ENCODE measurements at regions not wholly inside any gene's neighbourhood (a gene's known extent, or its start where the extent isn't known, plus 50 kb on each side); places are given as distances from the start of the nearest gene placed in this dataset.

DNA sequence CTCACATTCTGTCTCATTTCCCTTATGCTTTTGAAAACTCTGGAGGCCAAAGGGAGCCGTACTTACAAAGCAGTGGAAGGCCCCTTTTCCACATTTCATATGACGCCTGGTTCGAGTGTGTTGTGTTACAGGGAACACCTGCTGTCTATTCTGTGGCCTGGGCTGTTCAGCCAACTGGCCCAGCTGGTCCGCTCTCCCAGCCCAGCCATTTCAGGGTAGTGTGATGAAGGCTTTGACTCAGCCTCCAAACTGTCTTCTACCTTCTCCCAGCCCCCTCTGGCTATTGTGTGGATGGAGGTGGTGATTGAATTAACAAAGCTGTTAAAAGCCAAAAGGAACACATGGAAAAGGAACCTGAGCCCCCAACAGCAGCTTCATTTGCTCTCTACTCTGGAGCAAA, 233.8 kb downstream of the ICOS start:
- ATAC-seq (ENCODE audit: low read depth) (no peak), DNase-seq (no peak)
- Histone ChIP-seq H3K9me3 (ENCODE audit: control extremely low read depth in 1 of 3, control insufficient read depth in 2 of 3, insufficient read depth in 1 of 3, low read length in 2 of 3) (no peaks in the 10 kb centered on the region), H3K27ac (ENCODE audit: low read length in 2 of 2) (no peak overlapping the region), H3K36me3 (replicated peaks in 1 of 2; ENCODE audit: control extremely low read depth in 1 of 2, control insufficient read depth in 1 of 2, extremely low read depth in 1 of 2, insufficient read depth in 2 of 2, low read length in 1 of 2) (no peaks in the 10 kb centered on the region), H3K4me1 (ENCODE audit: control insufficient read depth in 2 of 2, insufficient read depth in 2 of 2, low read length in 2 of 2) (no peaks in the 10 kb centered on the region), H3K27me3 (replicated peaks in 1 of 4; ENCODE audit: control extremely low read depth in 1 of 4, control insufficient read depth in 3 of 4, insufficient read depth in 4 of 4, low read length in 3 of 4) (no peaks in the 10 kb centered on the region), H3K4me3 (ENCODE audit: control extremely low read depth in 1 of 5, extremely low read depth in 1 of 5, insufficient read depth in 1 of 5, low read depth in 2 of 5, low read length in 4 of 5) (no peak overlapping the region), H2AFZ (ENCODE audit: insufficient read depth, low read depth, low read length, poor library complexity, severe bottlenecking) (no peak overlapping the region), H4K20me1 (ENCODE audit: control insufficient read depth, insufficient read depth, low read length, poor library complexity, severe bottlenecking) (no peaks in the 10 kb centered on the region), H3K4me2 (replicated peaks; ENCODE audit: low read depth, low read length, poor library complexity, severe bottlenecking) (no peak overlapping the region), H3K9ac (ENCODE audit: low read length) (no peak overlapping the region), H3K79me2 (ENCODE audit: control insufficient read depth, insufficient read depth, low read length) (no peaks in the 10 kb centered on the region)
- Mint-ChIP-seq H3K9me3 (ENCODE audit: insufficient read depth) (no peaks in the 10 kb centered on the region), H3K4me3 (no peak overlapping the region), H3K27ac (no peak overlapping the region), H3K27me3 (no peaks in the 10 kb centered on the region), H3K4me1 (no peaks in the 10 kb centered on the region)
- CTCF ChIA-PET: no interaction called here
- intact Hi-C loops (cut with micrococcal nuclease): no loop called here
- POLR2A ChIA-PET: no interaction called here
- no peak for TF ChIP-seq EZH2 (IDR thresholded peaks at IDR 0.05; ENCODE audit: borderline replicate concordance, insufficient read depth, low read depth, low read length, poor library complexity, severe bottlenecking)
- WGBS (ENCODE audit: insufficient coverage): 100% methylated on average over 1 of the region's 4 CpGs

DNA sequence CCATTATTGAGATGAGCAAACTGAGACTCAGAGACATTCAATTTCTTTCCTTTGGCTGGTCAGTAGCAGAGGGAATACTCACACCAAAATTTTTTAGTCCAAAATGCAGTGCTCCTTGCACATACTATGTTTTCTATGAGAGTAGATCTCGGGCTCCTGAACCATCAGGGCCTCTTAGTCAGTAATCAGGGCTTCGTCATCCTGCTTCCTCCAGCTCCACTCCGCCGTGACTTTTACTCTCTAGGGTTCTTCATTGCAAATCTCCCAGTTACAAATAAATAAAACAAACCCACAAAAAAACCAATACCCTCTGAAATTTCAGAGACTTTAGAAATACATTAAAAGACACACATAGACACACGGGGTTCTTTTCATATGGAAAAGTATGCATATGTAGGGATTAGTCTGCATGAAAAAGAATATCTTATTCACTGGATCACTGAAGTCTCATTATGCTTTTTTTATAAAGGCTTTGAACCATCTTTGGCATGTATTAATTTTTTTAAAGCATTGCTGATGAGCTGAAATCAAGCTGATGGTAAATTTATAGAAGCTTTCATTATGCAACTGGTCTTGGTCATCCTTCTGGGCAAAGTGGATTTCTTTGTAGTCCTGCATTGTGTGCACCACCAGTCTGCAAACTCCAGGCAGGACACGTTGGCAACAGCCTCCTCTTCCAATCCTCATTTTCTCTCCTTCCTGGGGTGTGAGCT, 235.0 kb downstream of the ICOS start:
- no peak overlapping the region for H3K9ac ChIP-seq (ENCODE audit: low read length)
- DNase-seq (no peak), ATAC-seq (ENCODE audit: low read depth) (no peak)
- H3K4me3 Mint-ChIP-seq: no peak overlapping the region
- H3K4me1 ChIP-seq (ENCODE audit: control insufficient read depth in 2 of 2, insufficient read depth in 2 of 2, low read length in 2 of 2): no peaks in the 10 kb centered on the region
- H3K27me3 Mint-ChIP-seq: no peaks in the 10 kb centered on the region
- intact Hi-C loops (cut with micrococcal nuclease): no loop called here
- no peak overlapping the region for H3K4me2 ChIP-seq (replicated peaks; ENCODE audit: low read depth, low read length, poor library complexity, severe bottlenecking)
- H3K36me3 ChIP-seq (replicated peaks in 1 of 2; ENCODE audit: control extremely low read depth in 1 of 2, control insufficient read depth in 1 of 2, extremely low read depth in 1 of 2, insufficient read depth in 2 of 2, low read length in 1 of 2): no peaks in the 10 kb centered on the region
- H2AFZ ChIP-seq (ENCODE audit: insufficient read depth, low read depth, low read length, poor library complexity, severe bottlenecking): no peak overlapping the region
- ChIA-PET POLR2A (no interaction called here), CTCF (no interaction called here)
- H3K79me2 ChIP-seq (ENCODE audit: control insufficient read depth, insufficient read depth, low read length): no peaks in the 10 kb centered on the region
- no peak overlapping the region for H3K27ac ChIP-seq (ENCODE audit: low read length in 2 of 2)
- no peaks in the 10 kb centered on the region for H3K4me1 Mint-ChIP-seq
- H3K27ac Mint-ChIP-seq: no peak overlapping the region
- H3K27me3 ChIP-seq (replicated peaks in 1 of 4; ENCODE audit: control extremely low read depth in 1 of 4, control insufficient read depth in 3 of 4, insufficient read depth in 4 of 4, low read length in 3 of 4): no peaks in the 10 kb centered on the region
- no peak for TF ChIP-seq EZH2 (IDR thresholded peaks at IDR 0.05; ENCODE audit: borderline replicate concordance, insufficient read depth, low read depth, low read length, poor library complexity, severe bottlenecking)
- TF ChIP-seq, protein P1, sequence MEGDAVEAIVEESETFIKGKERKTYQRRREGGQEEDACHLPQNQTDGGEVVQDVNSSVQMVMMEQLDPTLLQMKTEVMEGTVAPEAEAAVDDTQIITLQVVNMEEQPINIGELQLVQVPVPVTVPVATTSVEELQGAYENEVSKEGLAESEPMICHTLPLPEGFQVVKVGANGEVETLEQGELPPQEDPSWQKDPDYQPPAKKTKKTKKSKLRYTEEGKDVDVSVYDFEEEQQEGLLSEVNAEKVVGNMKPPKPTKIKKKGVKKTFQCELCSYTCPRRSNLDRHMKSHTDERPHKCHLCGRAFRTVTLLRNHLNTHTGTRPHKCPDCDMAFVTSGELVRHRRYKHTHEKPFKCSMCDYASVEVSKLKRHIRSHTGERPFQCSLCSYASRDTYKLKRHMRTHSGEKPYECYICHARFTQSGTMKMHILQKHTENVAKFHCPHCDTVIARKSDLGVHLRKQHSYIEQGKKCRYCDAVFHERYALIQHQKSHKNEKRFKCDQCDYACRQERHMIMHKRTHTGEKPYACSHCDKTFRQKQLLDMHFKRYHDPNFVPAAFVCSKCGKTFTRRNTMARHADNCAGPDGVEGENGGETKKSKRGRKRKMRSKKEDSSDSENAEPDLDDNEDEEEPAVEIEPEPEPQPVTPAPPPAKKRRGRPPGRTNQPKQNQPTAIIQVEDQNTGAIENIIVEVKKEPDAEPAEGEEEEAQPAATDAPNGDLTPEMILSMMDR (IDR thresholded peaks at IDR 0.05): no peak
- WGBS (ENCODE audit: insufficient coverage): 55% methylated on average over 1 of the region's 6 CpGs
- no peaks in the 10 kb centered on the region for H3K9me3 ChIP-seq (ENCODE audit: control extremely low read depth in 1 of 3, control insufficient read depth in 2 of 3, insufficient read depth in 1 of 3, low read length in 2 of 3)
- no peaks in the 10 kb centered on the region for H3K9me3 Mint-ChIP-seq (ENCODE audit: insufficient read depth)
- H3K4me3 ChIP-seq (ENCODE audit: control extremely low read depth in 1 of 5, extremely low read depth in 1 of 5, insufficient read depth in 1 of 5, low read depth in 2 of 5, low read length in 4 of 5): no peak overlapping the region
- H4K20me1 ChIP-seq (ENCODE audit: control insufficient read depth, insufficient read depth, low read length, poor library complexity, severe bottlenecking): no peaks in the 10 kb centered on the region
